Adrenal gland (tissue), 9 donors: ENCODE measurements at regions not wholly inside any gene's neighbourhood (a gene's known extent, or its start where the extent isn't known, plus 50 kb on each side); places are given as distances from the start of the nearest gene placed in this dataset.

Experiments used
- DNase-seq, 7 donors: peaks; one replicate each; pipeline ENCODE4 v3.0.0-alpha.2; 2019 to 2020
- H3K27ac ChIP-seq, 5 donors: fragments of 200-600 bp; sonication (generic) in 4 of 5; 1 replicate in 3 of 5; 2 replicates in 2 of 5; pipeline versions ENCODE4 v1.5.1 to v1.8.0; 2016 to 2020; ENCODE audit warnings: mild to moderate bottlenecking in 1 of 5
- H3K27me3 ChIP-seq: fragments of 200-600 bp; 2 replicates; pipeline ENCODE4 v1.8.0; 2021
- H3K36me3 ChIP-seq, 2 donors: fragments of 200-600 bp; replicated peaks in 1 of 2; 1 replicate in 1 of 2; 2 replicates in 1 of 2; pipeline versions ENCODE4 v1.5.1 to v1.8.0; 2018 to 2022
- H3K4me1 ChIP-seq, 2 donors: fragments of 200-600 bp; replicated peaks in 1 of 2; 1 replicate in 1 of 2; 2 replicates in 1 of 2; pipeline versions ENCODE4 v1.5.1 to v1.8.0; 2018 to 2021
- H3K4me3 ChIP-seq, 4 donors: fragments of 200-600 bp; sonication (generic) in 3 of 4; one replicate each; pipeline ENCODE4 v1.5.1; 2016 to 2018
- H3K9me3 ChIP-seq, 3 donors: fragments of 200-600 bp; sonication (generic) in 1 of 3; replicated peaks in 1 of 3; 1 replicate in 2 of 3; 2 replicates in 1 of 3; pipeline versions ENCODE4 v1.5.1 to v1.8.0; 2016 to 2021
- CTCF ChIP-seq, 6 experiments: fragments of 450-650 bp in 4 of 6; fragments of 200-600 bp in 2 of 6; sonication (generic) in 1 of 6; IDR thresholded peaks; 1 replicate in 5 of 6; 2 replicates in 1 of 6; pipeline versions ENCODE4 v1.5.1 to v1.8.0; 2016 to 2021; ENCODE audit warnings: antibody characterized with exemption in 6 of 6, mild to moderate bottlenecking in 2 of 6, moderate library complexity in 1 of 6
- POLR2A ChIP-seq, 2 donors: fragments of 450-650 bp; IDR thresholded peaks; one replicate each; pipeline ENCODE4 v1.6.1; 2017; ENCODE audit warnings: antibody characterized with exemption in 2 of 2, mild to moderate bottlenecking in 2 of 2, moderate library complexity in 1 of 2
- WGBS, 4 donors: extraction: QIAGEN DNeasy Blood & Tissue Kit in 2 of 4; methylation state at CpG; one replicate each; pipeline versions ENCODE4 v1.1.5 to v1.1.7; 2013 to 2017; 5-methylcytosine and 5-hydroxymethylcytosine counted together
- intact Hi-C, 2 donors: fragments of 100-400 bp; cut with DNase I; formaldehyde crosslinking; loops; one replicate each; pipeline versions ENCODE4 v1.14.1 to v1.15.0; 2022 to 2023
- donor health status: healthy with polysubstance abuse.
- donor health status: Bipolar disorder and iron deficiency.
- donor health status: DM: yes; HTN: yes; CAD: no.
- donor health status: DM: no; HTN: no; CAD: no.
- donor health status: DM: no; HTN: no; CAD: no.

GRCh38 chr2:67216881-67217280, 180.3 kb upstream of the ETAA1 start:
- DNase-seq, result no peak
- no peak for TF ChIP-seq POLR2A (IDR thresholded peaks at IDR 0.05)
- TF ChIP-seq CTCF (IDR thresholded peaks at IDR 0.05), result no peak
- 77 to 86% (median 84%) methylated on average over 1 of the region's 1 CpG for WGBS, 4 donors
- H3K4me1 ChIP-seq, result peaks cover 0 to 4% of the 10 kb centered on the region in 2 donors
- intact Hi-C loops, result loop anchor here in 1 of 2 donors (5.0 to 10.0 kb wide), 2 partner anchors 640 to 782 kb away; partner anchors contain the start of gene MEIS1
- no peaks in the 10 kb centered on the region for H3K9me3 ChIP-seq
- H3K4me3 ChIP-seq, result no peak overlapping the region
- H3K27me3 ChIP-seq, result no peaks in the 10 kb centered on the region
- no peak overlapping the region for H3K27ac ChIP-seq
- no peaks in the 10 kb centered on the region for H3K36me3 ChIP-seq

- intact Hi-C loops, result loop anchor here in 1 of 2 donors (5.0 to 10.0 kb wide), 2 partner anchors 640 to 783 kb away; partner anchors contain the start of gene MEIS1
- TF ChIP-seq CTCF (IDR thresholded peaks at IDR 0.05) (no peak), POLR2A (IDR thresholded peaks at IDR 0.05) (no peak)
- Histone ChIP-seq H3K27me3 (no peaks in the 10 kb centered on the region), H3K4me3 (no peak overlapping the region), H3K9me3 (no peaks in the 10 kb centered on the region), H3K36me3 (no peaks in the 10 kb centered on the region), H3K27ac (no peak overlapping the region), H3K4me1 (peaks cover 0 to 4% of the 10 kb centered on the region in 2 donors)
- DNase-seq, result no peak
Measured at GRCh38 chr2:67217398-67217797, 179.7 kb upstream of the ETAA1 start.

- H3K27me3 ChIP-seq, result no peaks in the 10 kb centered on the region
- intact Hi-C loops, result loop anchor here in 1 of 2 donors (5.0 to 10.0 kb wide), 2 partner anchors 641 to 783 kb away; partner anchors contain the start of gene MEIS1
- no peak for DNase-seq
- 89 to 98% (median 93%) methylated on average over 2 of the region's 2 CpGs for WGBS, 4 donors
- H3K4me1 ChIP-seq, result peaks cover 0 to 4% of the 10 kb centered on the region in 2 donors
- no peaks in the 10 kb centered on the region for H3K9me3 ChIP-seq
- no peak overlapping the region for H3K27ac ChIP-seq
- TF ChIP-seq POLR2A (IDR thresholded peaks at IDR 0.05) (no peak), CTCF (IDR thresholded peaks at IDR 0.05) (no peak)
- H3K36me3 ChIP-seq, result no peaks in the 10 kb centered on the region
- H3K4me3 ChIP-seq, result no peak overlapping the region
Measured at GRCh38 chr2:67218056-67218455, 179.1 kb upstream of the ETAA1 start.

DNA sequence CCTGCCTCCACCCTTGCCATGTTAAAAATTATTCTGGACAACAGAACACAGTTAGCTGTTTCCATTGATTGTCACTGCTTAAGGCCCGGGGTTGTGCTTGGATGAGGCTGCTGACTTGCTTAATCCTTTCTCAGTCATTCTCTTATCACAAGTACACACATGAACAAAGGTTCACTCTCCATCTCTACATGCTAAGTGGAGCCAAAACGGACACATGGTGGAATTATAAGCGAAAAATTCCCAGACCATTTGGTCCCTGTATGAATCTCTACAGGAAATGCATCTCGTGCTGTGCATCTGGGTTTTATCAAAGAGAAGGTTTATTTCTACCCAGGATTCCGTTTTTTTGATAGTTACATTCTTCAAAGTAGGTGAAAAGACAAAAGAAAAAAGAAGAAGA, 177.5 kb upstream of the ETAA1 start:
- Histone ChIP-seq H3K27me3 (no peaks in the 10 kb centered on the region), H3K36me3 (no peaks in the 10 kb centered on the region), H3K9me3 (no peaks in the 10 kb centered on the region), H3K27ac (no peak overlapping the region), H3K4me3 (no peak overlapping the region), H3K4me1 (peaks cover 0 to 4% of the 10 kb centered on the region in 2 donors)
- TF ChIP-seq CTCF (IDR thresholded peaks at IDR 0.05) (no peak), POLR2A (IDR thresholded peaks at IDR 0.05) (no peak)
- DNase-seq, result no peak
- 78 to 80% (median 80%) methylated on average over 5 of the region's 5 CpGs for WGBS, 4 donors
- intact Hi-C loops, result loop anchor here in 1 of 2 donors (5.0 to 10.0 kb wide), 2 partner anchors 642 to 785 kb away; partner anchors contain the start of gene MEIS1
